OCI-LY7 (cell line): ENCODE measurements at regions not wholly inside any gene's neighbourhood (a gene's known extent, or its start where the extent isn't known, plus 50 kb on each side); places are given as distances from the start of the nearest gene placed in this dataset.

ENCODE experiments used
- CTCF ChIP-seq: fragments of 200-600 bp; sonication (generic); conservative IDR thresholded peaks from 2 replicates; pipeline ENCODE4 v1.5.1; 2014; ENCODE audit warnings: mild to moderate bottlenecking, antibody characterized with exemption, low read length, moderate library complexity, mixed read lengths
- EZH2phosphoT487 ChIP-seq: fragments of 200-600 bp; sonication (generic); IDR thresholded peaks from 2 replicates; pipeline ENCODE4 v1.6.1; 2018; ENCODE audit warnings: low read depth, borderline replicate concordance, mild to moderate bottlenecking, mixed run types, antibody characterized with exemption, low read length, moderate library complexity, mixed read lengths

- TF ChIP-seq CTCF (no peak), EZH2phosphoT487 (no peak)
Observed at GRCh38 chr2:10216677-10217488, 85.8 kb upstream of the HPCAL1 start.
